HuH-7 (cell line): ENCODE measurements at regions not wholly inside any gene's neighbourhood (a gene's known extent, or its start where the extent isn't known, plus 50 kb on each side); places are given as distances from the start of the nearest gene placed in this dataset.
"Not testable (repeated sequence)": the region's sequence is repeated elsewhere in the genome, so short reads cannot be mapped to it uniquely, and the experiment has no call there.

Experiments used
- DNase-seq: peaks from one replicate; pipeline ENCODE4 v3.0.0; 2011; ENCODE audit warnings: low spot score

GRCh38 chr17:79560527-79560926, 50.3 kb downstream of the RBFOX3 start:
- no peak for DNase-seq

- no peak for DNase-seq
These were observed 51.6 kb downstream of the RBFOX3 start for GRCh38 chr17:79559111-79559887.

- DNase-seq = no peak
These were observed 52.6 kb downstream of the RBFOX3 start for GRCh38 chr17:79558091-79558900.

GRCh38 chr17:79557276-79558090, 53.4 kb downstream of the RBFOX3 start:
- DNase-seq = no peak

GRCh38 chr17:79556271-79556670, 54.6 kb downstream of the RBFOX3 start:
- no peak for DNase-seq

GRCh38 chr17:79555543-79555942, 55.3 kb downstream of the RBFOX3 start:
- DNase-seq = no peak

GRCh38 chr17:79554346-79554745, 56.5 kb downstream of the RBFOX3 start:
- DNase-seq = not testable (repeated sequence)

- no peak for DNase-seq
These were observed 58.0 kb downstream of the RBFOX3 start for GRCh38 chr17:79552824-79553223.

- DNase-seq = no peak
These were observed 58.4 kb downstream of the RBFOX3 start for GRCh38 chr17:79552405-79552804.

- DNase-seq = no peak
These were observed 61.5 kb downstream of the RBFOX3 start for GRCh38 chr17:79549141-79549915.

GRCh38 chr17:79548116-79548515, 62.7 kb downstream of the RBFOX3 start:
- no peak for DNase-seq

GRCh38 chr17:79547586-79547985, 63.3 kb downstream of the RBFOX3 start:
- DNase-seq = no peak

- DNase-seq = not testable (repeated sequence)
These were observed 63.7 kb downstream of the RBFOX3 start for GRCh38 chr17:79547171-79547570.

- DNase-seq = no peak
These were observed 64.5 kb downstream of the RBFOX3 start for GRCh38 chr17:79546386-79546785.

GRCh38 chr17:79545251-79546005, 65.4 kb downstream of the RBFOX3 start:
- DNase-seq = no peak

GRCh38 chr17:79544142-79544914, 66.5 kb downstream of the RBFOX3 start:
- DNase-seq = no peak

- no peak for DNase-seq
These were observed 67.3 kb downstream of the RBFOX3 start for GRCh38 chr17:79543531-79543930.

GRCh38 chr17:79542718-79543117, 68.1 kb downstream of the RBFOX3 start:
- no peak for DNase-seq

GRCh38 chr17:79541056-79541850, 69.6 kb downstream of the RBFOX3 start:
- no peak for DNase-seq
